HepG2 (cell line): ENCODE measurements at regions not wholly inside any gene's neighbourhood (a gene's known extent, or its start where the extent isn't known, plus 50 kb on each side); places are given as distances from the start of the nearest gene placed in this dataset.

Source experiments
- ATAC-seq: fragments of 200-7000 bp; cut with Tn5 transposase; 3 replicates; pipeline ENCODE4 v1.9.1; 2020; ENCODE audit warnings: mild to moderate bottlenecking, moderate library complexity
- BruUV-seq: library from RNA; stranded (reverse); fragments of 400-500 nt; replicated peaks from 2 replicates; lab custom pipeline; 2021; lab: Mats Ljungman, UMichigan
- CTCF ChIA-PET: fragments of 300-600 bp; formaldehyde crosslinking; extraction: SDS; loops from one replicate; lab custom pipeline; 2021; ENCODE audit warnings: low total read pairs, inconsistent platforms, low intra/inter-chr PET ratio; lab: Yijun Ruan, JAX
- POLR2A ChIA-PET: fragments of 350-600 bp; sonication (Branson Sonifier 250); formaldehyde crosslinking; loops from one replicate; lab custom pipeline; 2020; ENCODE audit warnings: antibody characterized with exemption, inconsistent platforms; lab: Yijun Ruan, JAX
- DNase-seq: peaks from one replicate; pipeline ENCODE4 v3.0.0-alpha.2; 2015; ENCODE audit warnings: low spot score
- FAIRE-seq: peaks from 3 replicates; lab custom pipeline; 2011; peaks lifted over from hg19 to GRCh38; lab: Jason Lieb, UNC
- H2AFZ ChIP-seq: one replicate; pipeline ENCODE4 v1.6.1; 2011; ENCODE audit warnings: low read length, inconsistent platforms
- H3K27ac ChIP-seq: fragments of 300-600 bp; 3 replicates; pipeline ENCODE4 v1.8.0; 2011; ENCODE audit warnings: mixed run types, mild to moderate bottlenecking, mixed read lengths, low read length, inconsistent platforms; ENCODE audit not compliant: insufficient read depth; ENCODE audit errors: extremely low read length
- H3K27me3 ChIP-seq, 2 experiments: fragments of 200-600 bp in 1 of 2; 2 replicates in 1 of 2; 3 replicates in 1 of 2; pipeline versions ENCODE4 v1.6.0 to v1.8.0; 2011; ENCODE audit warnings: low read length in 2 of 2, mild to moderate bottlenecking in 2 of 2, moderate library complexity in 2 of 2, inconsistent platforms in 1 of 2; ENCODE audit not compliant: insufficient read depth in 2 of 2, control insufficient read depth in 1 of 2
- H3K36me3 ChIP-seq, 2 experiments: fragments of 200-600 bp in 1 of 2; replicated peaks in 1 of 2; 2 replicates in 1 of 2; 3 replicates in 1 of 2; pipeline versions ENCODE4 v1.5.1 to v1.8.0; 2011; ENCODE audit warnings: low read length in 2 of 2, inconsistent platforms in 1 of 2; ENCODE audit not compliant: insufficient read depth in 2 of 2, control insufficient read depth in 1 of 2
- H3K4me1 ChIP-seq: 2 replicates; pipeline ENCODE4 v1.5.1; 2012; ENCODE audit warnings: low read length, inconsistent platforms; ENCODE audit not compliant: insufficient read depth
- H3K4me2 ChIP-seq: 2 replicates; pipeline ENCODE4 v1.6.0; 2011; ENCODE audit warnings: low read depth, low read length, inconsistent platforms
- H3K4me3 ChIP-seq, 3 experiments: fragments of 200-600 bp in 1 of 3; sonication (generic), shearing (Covaris generic) in 1 of 3; replicated peaks in 1 of 3; 2 replicates each; pipeline ENCODE4 v1.5.1; 2011 to 2016; ENCODE audit warnings: low read length in 3 of 3, inconsistent platforms in 2 of 3, low read depth in 2 of 3, mild to moderate bottlenecking in 2 of 3, control low read depth in 1 of 3, mixed read lengths in 1 of 3; ENCODE audit not compliant: insufficient read depth in 1 of 3
- H3K79me2 ChIP-seq: one replicate; pipeline ENCODE4 v1.6.1; 2011; ENCODE audit warnings: low read length, inconsistent platforms; ENCODE audit not compliant: insufficient read depth
- H3K9ac ChIP-seq: 2 replicates; pipeline ENCODE4 v1.6.0; 2011; ENCODE audit warnings: mild to moderate bottlenecking, low read depth, low read length, inconsistent platforms; ENCODE audit not compliant: insufficient read depth
- H3K9me3 ChIP-seq: 2 replicates; pipeline ENCODE4 v1.5.1; 2012; ENCODE audit warnings: mild to moderate bottlenecking, low read length
- H4K20me1 ChIP-seq: 2 replicates; pipeline ENCODE4 v1.6.0; 2011; ENCODE audit warnings: inconsistent platforms, mild to moderate bottlenecking, low read length, moderate library complexity; ENCODE audit not compliant: insufficient read depth
- PRDM15 ChIP-seq: sonication (generic); formaldehyde crosslinking; IDR thresholded peaks from 2 replicates; pipeline ENCODE4 v1.4.0; 2020; ENCODE audit warnings: missing genetic modification reagents
- ZHX1 ChIP-seq: sonication (generic); formaldehyde crosslinking; IDR thresholded peaks from 2 replicates; pipeline ENCODE4 v1.8.1; 2022; ENCODE audit warnings: low read depth, mild to moderate bottlenecking, missing genetic modification reagents
- ZNF670 ChIP-seq: sonication (generic); formaldehyde crosslinking; IDR thresholded peaks from 2 replicates; pipeline ENCODE4 v1.8.0; 2022; ENCODE audit warnings: mild to moderate bottlenecking, missing genetic modification reagents, borderline replicate concordance
- WGBS: methylation state at CpG from one replicate; pipeline ENCODE4 v1.1.6; 2017; ENCODE audit warnings: low lambda C conversion rate; 5-methylcytosine and 5-hydroxymethylcytosine counted together
- in situ Hi-C: cut with HindIII; loops from 2 replicates; pipeline ENCODE4 v1.10.0; 2017; ENCODE audit warnings: low pct_unique_long_range_greater_than_20kb; ENCODE audit not compliant: extremely low pct_ligation_motif_present
- intact Hi-C: fragments of 100-400 bp; cut with micrococcal nuclease; formaldehyde crosslinking; loops from one replicate; pipeline ENCODE4 v1.10.0; 2022; ENCODE audit not compliant: unreplicated experiment

- ATAC-seq: no peak
- 60% methylated on average over 1 of the region's 1 CpG for WGBS
- Histone ChIP-seq H3K4me3 (no peak overlapping the region), H4K20me1 (no peaks in the 10 kb centered on the region), H3K79me2 (no peaks in the 10 kb centered on the region), H3K36me3 (no peaks in the 10 kb centered on the region), H3K27ac (no peak overlapping the region), H3K9me3 (no peaks in the 10 kb centered on the region), H3K4me2 (no peak overlapping the region), H3K27me3 (no peaks in the 10 kb centered on the region), H2AFZ (no peak overlapping the region), H3K4me1 (no peaks in the 10 kb centered on the region), H3K9ac (no peak overlapping the region)
- FAIRE-seq: no peak
- ChIA-PET CTCF (no interaction called here), POLR2A (no interaction called here)
- no TSS peak for BruUV-seq
- no peak for DNase-seq
- in situ Hi-C loops: no loop called here
- intact Hi-C loops: no loop called here
- TF ChIP-seq ZNF670 (CRISPR knock-in tag) (no peak), PRDM15 (CRISPR knock-in tag) (no peak), ZHX1 (CRISPR knock-in tag) (no peak)
These were observed 497.9 kb upstream of the FANCL start for GRCh38 chr2:58739033-58739432.
